GM12878 (cell line): ENCODE measurements at regions not wholly inside any gene's neighbourhood (a gene's known extent, or its start where the extent isn't known, plus 50 kb on each side); places are given as distances from the start of the nearest gene placed in this dataset.

Source experiments
- CEBPZ ChIP-seq: fragments of 150-350 bp; IDR thresholded peaks from 2 replicates; pipeline ENCODE4 v1.6.1; 2016; ENCODE audit warnings: low read depth, low read length
- CHD2 ChIP-seq: IDR thresholded peaks from 2 replicates; pipeline ENCODE4 v1.6.1; 2011; ENCODE audit warnings: low read depth, low read length, improper control_type of control experiment, borderline replicate concordance
- HCFC1 ChIP-seq: fragments of 150-350 bp; IDR thresholded peaks from 2 replicates; pipeline ENCODE4 v1.6.1; 2014; ENCODE audit warnings: low read length
- JUND ChIP-seq: IDR thresholded peaks from 2 replicates; pipeline ENCODE4 v1.6.1; 2012; ENCODE audit warnings: low read depth, mild to moderate bottlenecking, low read length, improper control_type of control experiment, moderate library complexity
- MLLT1 ChIP-seq: fragments of 450-650 bp; IDR thresholded peaks from 2 replicates; pipeline ENCODE4 v1.6.1; 2016; ENCODE audit warnings: mild to moderate bottlenecking
- MTA3 ChIP-seq: IDR thresholded peaks from 2 replicates; pipeline ENCODE4 v1.6.1; 2012; ENCODE audit warnings: low read length, inconsistent platforms, borderline replicate concordance
- NR2F1 ChIP-seq: fragments of 450-650 bp; conservative IDR thresholded peaks from 2 replicates; pipeline ENCODE4 v1.6.1; 2017; ENCODE audit warnings: mild to moderate bottlenecking
- POLR2A ChIP-seq: IDR thresholded peaks from 2 replicates; pipeline ENCODE4 v1.6.1; 2011; ENCODE audit warnings: low read depth, mild to moderate bottlenecking, low read length
- SIN3A ChIP-seq: IDR thresholded peaks from 2 replicates; pipeline ENCODE4 v1.6.1; 2012; ENCODE audit warnings: low read depth, low read length, improper control_type of control experiment
- TAF1 ChIP-seq: IDR thresholded peaks from 2 replicates; pipeline ENCODE4 v1.6.1; 2011; ENCODE audit warnings: mild to moderate bottlenecking, low read depth, low read length, borderline replicate concordance
- YY1 ChIP-seq: IDR thresholded peaks from 2 replicates; pipeline ENCODE4 v1.6.1; 2011; ENCODE audit warnings: low read depth, mild to moderate bottlenecking, low read length
- ZZZ3 ChIP-seq: IDR thresholded peaks from 2 replicates; pipeline ENCODE4 v1.6.1; 2011; ENCODE audit warnings: low read depth; ENCODE audit not compliant: control insufficient read depth, insufficient read length

GRCh38 chr15:81502439-81502838 is 128.4 kb upstream of the TMC3 start:
- TF ChIP-seq NR2F1 (no peak), SIN3A (no peak), CEBPZ (no peak), TAF1 (no peak), CHD2 (no peak), YY1 (no peak), JUND (no peak), MLLT1 (no peak), MTA3 (no peak), POLR2A (no peak), ZZZ3 (no peak), HCFC1 (no peak)
